HFFc6 (cell line): ENCODE measurements at regions not wholly inside any gene's neighbourhood (a gene's known extent, or its start where the extent isn't known, plus 50 kb on each side); places are given as distances from the start of the nearest gene placed in this dataset.

Source experiments
- DNase-seq: peaks from one replicate; pipeline ENCODE4 v3.0.0-alpha.2; 2018
- H3K27ac Mint-ChIP-seq: 2 replicates; pipeline ENCODE4 v1.8.0; 2020; ENCODE audit warnings: mild to moderate bottlenecking, mixed read lengths
- H3K27me3 Mint-ChIP-seq: 2 replicates; pipeline ENCODE4 v1.8.0; 2021; ENCODE audit warnings: mild to moderate bottlenecking, moderate library complexity, mixed read lengths; ENCODE audit not compliant: insufficient read depth
- H3K36me3 Mint-ChIP-seq: 2 replicates; pipeline ENCODE4 v1.8.0; 2021; ENCODE audit warnings: low read depth, mixed read lengths
- H3K4me1 Mint-ChIP-seq: 2 replicates; pipeline ENCODE4 v1.8.0; 2020; ENCODE audit warnings: low read depth, mixed read lengths
- H3K4me3 Mint-ChIP-seq: 2 replicates; pipeline ENCODE4 v1.8.0; 2020; ENCODE audit warnings: mild to moderate bottlenecking, moderate library complexity, mixed read lengths
- H3K9me3 Mint-ChIP-seq: 2 replicates; pipeline ENCODE4 v1.8.0; 2020; ENCODE audit warnings: mild to moderate bottlenecking, mixed read lengths
- TF ChIP-seq, protein P1 (sequence below): fragments of 200-600 bp; sonication (generic); IDR thresholded peaks from 2 replicates; pipeline ENCODE4 v1.5.0; 2021; ENCODE audit warnings: antibody characterized with exemption, mild to moderate bottlenecking

DNA sequence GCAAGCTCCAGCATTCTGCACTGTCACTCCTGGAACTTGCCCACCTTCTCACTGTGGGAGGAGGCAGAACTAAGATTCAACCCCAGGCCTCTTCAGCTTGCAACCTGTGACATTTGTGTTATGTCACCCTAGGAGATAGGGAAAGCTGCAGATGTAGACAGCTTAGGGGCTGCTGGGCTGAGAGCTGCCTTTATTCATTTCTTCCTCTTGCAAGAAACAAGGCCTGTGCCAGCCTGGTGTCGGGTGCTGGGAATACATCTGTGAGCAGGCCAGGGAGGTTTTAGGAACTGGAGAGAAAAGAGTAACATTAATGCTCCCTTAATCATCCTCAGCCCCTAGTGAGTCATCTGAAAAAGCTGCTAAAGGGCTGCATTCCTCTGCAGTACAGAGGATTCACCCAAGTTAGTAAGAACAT is 101.8 kb downstream of the FGF18 start:
- Mint-ChIP-seq H3K9me3 (no peaks in the 10 kb centered on the region), H3K27me3 (peaks cover 19% of the 10 kb centered on the region), H3K4me1 (peaks cover 39% of the 10 kb centered on the region), H3K27ac (peak overlapping the region; percentile 89), H3K4me3 (peak overlapping the region; percentile 81), H3K36me3 (no peaks in the 10 kb centered on the region)
- TF ChIP-seq, protein P1, sequence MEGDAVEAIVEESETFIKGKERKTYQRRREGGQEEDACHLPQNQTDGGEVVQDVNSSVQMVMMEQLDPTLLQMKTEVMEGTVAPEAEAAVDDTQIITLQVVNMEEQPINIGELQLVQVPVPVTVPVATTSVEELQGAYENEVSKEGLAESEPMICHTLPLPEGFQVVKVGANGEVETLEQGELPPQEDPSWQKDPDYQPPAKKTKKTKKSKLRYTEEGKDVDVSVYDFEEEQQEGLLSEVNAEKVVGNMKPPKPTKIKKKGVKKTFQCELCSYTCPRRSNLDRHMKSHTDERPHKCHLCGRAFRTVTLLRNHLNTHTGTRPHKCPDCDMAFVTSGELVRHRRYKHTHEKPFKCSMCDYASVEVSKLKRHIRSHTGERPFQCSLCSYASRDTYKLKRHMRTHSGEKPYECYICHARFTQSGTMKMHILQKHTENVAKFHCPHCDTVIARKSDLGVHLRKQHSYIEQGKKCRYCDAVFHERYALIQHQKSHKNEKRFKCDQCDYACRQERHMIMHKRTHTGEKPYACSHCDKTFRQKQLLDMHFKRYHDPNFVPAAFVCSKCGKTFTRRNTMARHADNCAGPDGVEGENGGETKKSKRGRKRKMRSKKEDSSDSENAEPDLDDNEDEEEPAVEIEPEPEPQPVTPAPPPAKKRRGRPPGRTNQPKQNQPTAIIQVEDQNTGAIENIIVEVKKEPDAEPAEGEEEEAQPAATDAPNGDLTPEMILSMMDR, result peak; percentile 46; the same call in 1 of the 2 replicates
- peak; percentile 94 for DNase-seq

DNA sequence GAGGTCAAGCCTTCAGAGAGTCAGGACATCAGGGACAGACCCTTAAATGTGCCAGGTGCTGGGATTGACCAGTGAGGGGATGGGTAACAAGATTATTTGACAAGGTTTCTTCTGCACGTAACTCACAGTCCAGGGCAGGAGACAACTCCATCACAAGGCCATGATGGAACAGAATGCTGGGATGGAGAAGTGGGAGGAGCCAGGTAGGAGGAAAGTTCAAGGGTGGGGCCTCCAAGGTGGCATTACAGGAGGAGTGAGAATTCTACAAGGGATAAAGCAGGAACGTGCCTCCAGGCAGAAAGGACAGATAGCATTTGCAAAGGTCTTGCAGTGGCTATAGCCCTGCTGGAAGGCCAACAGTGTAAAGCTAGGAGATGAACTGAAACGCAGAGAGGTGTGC is 102.2 kb downstream of the FGF18 start:
- Mint-ChIP-seq H3K9me3 (no peaks in the 10 kb centered on the region), H3K36me3 (no peaks in the 10 kb centered on the region), H3K4me1 (peaks cover 39% of the 10 kb centered on the region), H3K4me3 (peak overlapping the region; percentile 81), H3K27ac (peak overlapping the region; percentile 89), H3K27me3 (peaks cover 18% of the 10 kb centered on the region)
- TF ChIP-seq, protein P1, result no peak
- DNase-seq, result no peak

DNA sequence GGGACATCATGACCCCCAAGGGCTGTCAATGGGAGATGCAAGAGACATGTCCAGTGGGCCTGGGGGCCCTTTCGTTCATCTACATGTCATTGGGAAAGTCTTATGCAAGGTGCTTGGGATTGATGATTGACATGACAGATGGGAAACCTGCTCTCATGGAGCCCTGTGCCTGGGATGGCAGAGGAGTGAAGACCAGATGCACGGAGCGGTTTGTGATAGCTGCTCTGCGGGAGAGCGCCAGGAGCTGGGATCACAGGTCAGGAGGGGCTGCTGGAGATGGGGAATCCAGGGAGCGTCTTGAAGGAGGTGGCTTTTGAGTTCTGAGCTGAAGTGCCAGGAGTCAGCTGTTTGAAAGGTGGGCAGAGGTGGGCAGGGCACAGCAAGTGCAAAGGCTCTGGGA is 104.3 kb downstream of the FGF18 start:
- Mint-ChIP-seq H3K27me3 (peaks cover 12% of the 10 kb centered on the region; the same call in 1 of the 2 replicates), H3K9me3 (no peaks in the 10 kb centered on the region), H3K36me3 (no peaks in the 10 kb centered on the region), H3K4me3 (no peak overlapping the region), H3K4me1 (peaks cover 30% of the 10 kb centered on the region), H3K27ac (no peak overlapping the region)
- no peak for DNase-seq
- TF ChIP-seq, protein P1, result no peak

DNA sequence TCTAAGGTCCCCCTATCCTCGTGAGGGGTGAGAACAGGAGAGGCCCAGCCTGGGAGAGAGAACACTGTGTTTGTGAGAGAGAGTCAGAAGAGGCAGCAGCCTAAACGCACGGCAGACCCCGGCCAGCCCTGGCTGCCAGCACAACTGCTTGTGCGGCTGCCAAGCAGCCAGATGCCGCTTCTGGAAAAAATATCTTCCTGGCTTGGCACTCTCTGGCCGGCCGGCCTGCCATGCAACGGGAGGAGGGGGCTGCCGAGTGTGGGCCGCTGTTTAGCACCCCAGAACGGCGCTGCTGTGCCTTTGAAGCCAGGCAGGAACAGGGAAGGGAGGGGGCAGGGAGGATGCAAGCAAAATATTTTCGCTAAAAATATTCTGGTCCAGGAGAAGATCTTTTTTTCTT is 105.0 kb downstream of the FGF18 start:
- no peak for DNase-seq
- TF ChIP-seq, protein P1, result no peak
- Mint-ChIP-seq H3K4me3 (no peak overlapping the region), H3K36me3 (no peaks in the 10 kb centered on the region), H3K27me3 (peaks cover 12% of the 10 kb centered on the region; the same call in 1 of the 2 replicates), H3K9me3 (no peaks in the 10 kb centered on the region), H3K27ac (no peak overlapping the region), H3K4me1 (peaks cover 25% of the 10 kb centered on the region)

DNA sequence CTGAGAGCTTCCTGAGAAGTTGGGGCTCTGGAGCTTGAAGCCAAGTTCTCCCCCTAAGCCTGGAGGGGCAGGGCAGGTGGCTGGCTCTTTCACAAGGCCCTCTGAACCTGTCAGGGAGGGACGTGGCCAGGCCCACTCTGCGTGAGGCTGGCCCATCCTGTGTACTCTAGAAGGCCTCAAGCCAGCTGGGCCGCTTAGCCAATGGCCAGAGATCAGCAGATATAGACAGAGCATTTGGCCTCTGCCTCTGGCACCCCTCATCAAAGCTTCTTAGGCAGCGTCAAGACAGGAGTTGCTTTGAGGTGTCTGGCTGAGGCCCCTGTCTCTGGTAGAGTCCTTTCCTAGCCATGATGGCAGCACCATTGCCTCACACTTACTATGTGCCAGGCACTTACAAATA is 105.6 kb downstream of the FGF18 start:
- DNase-seq, result no peak
- peaks cover 21% of the 10 kb centered on the region for H3K4me1 Mint-ChIP-seq
- H3K9me3 Mint-ChIP-seq, result no peaks in the 10 kb centered on the region
- H3K27ac Mint-ChIP-seq, result no peak overlapping the region
- TF ChIP-seq, protein P1, result no peak
- no peaks in the 10 kb centered on the region for H3K36me3 Mint-ChIP-seq
- H3K27me3 Mint-ChIP-seq, result peaks cover 12% of the 10 kb centered on the region; the same call in 1 of the 2 replicates
- H3K4me3 Mint-ChIP-seq, result no peak overlapping the region

DNA sequence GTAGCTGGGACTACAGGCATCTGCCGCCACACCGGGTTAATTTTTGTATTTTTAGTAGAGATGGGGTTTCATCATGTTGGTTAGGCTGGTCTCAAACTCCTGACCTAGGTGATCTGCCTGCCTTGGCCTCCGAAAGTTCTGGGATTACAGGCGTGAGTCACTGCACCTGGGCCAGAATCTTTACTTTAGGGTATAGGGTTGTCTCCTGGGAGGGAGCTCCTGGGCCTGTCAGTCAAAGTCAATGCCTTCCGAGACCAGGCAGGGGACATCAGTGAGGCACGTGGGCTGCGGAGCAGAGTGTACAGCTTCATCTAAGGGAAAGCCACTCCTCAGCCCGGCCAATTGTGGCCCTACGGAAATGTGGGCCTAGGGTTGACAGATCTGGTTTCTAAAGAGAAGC is 108.6 kb downstream of the FGF18 start:
- DNase-seq, result no peak
- no peaks in the 10 kb centered on the region for H3K36me3 Mint-ChIP-seq
- no peak overlapping the region for H3K4me3 Mint-ChIP-seq
- TF ChIP-seq, protein P1, result no peak
- H3K9me3 Mint-ChIP-seq, result no peaks in the 10 kb centered on the region
- H3K4me1 Mint-ChIP-seq, result no peaks in the 10 kb centered on the region
- H3K27ac Mint-ChIP-seq, result no peak overlapping the region
- peaks cover 26% of the 10 kb centered on the region for H3K27me3 Mint-ChIP-seq
